Neuronal stem cell (in vitro differentiated cells): ENCODE measurements at regions not wholly inside any gene's neighbourhood (a gene's known extent, or its start where the extent isn't known, plus 50 kb on each side); places are given as distances from the start of the nearest gene placed in this dataset.

Source experiments
- DNase-seq: peaks from one replicate; pipeline ENCODE4 v3.0.0-alpha.2; 2013; ENCODE audit warnings: low spot score
- H2AFZ ChIP-seq: one replicate; pipeline ENCODE4 v1.6.1; 2013; ENCODE audit warnings: mild to moderate bottlenecking, low read length, inconsistent platforms
- H2AK5ac ChIP-seq: 2 replicates; pipeline ENCODE4 v1.6.1; 2013; ENCODE audit warnings: low read depth, mild to moderate bottlenecking, inconsistent platforms, low read length, moderate library complexity, mixed read lengths
- H2BK120ac ChIP-seq: 2 replicates; pipeline ENCODE4 v1.6.1; 2013; ENCODE audit warnings: low read depth, mild to moderate bottlenecking, inconsistent platforms, low read length, moderate library complexity, mixed read lengths
- H2BK12ac ChIP-seq: one replicate; pipeline ENCODE4 v1.6.1; 2013; ENCODE audit warnings: low read length, inconsistent platforms
- H2BK15ac ChIP-seq: 2 replicates; pipeline ENCODE4 v1.6.1; 2013; ENCODE audit warnings: mild to moderate bottlenecking, low read length, inconsistent platforms, mixed read lengths
- H2BK5ac ChIP-seq: one replicate; pipeline ENCODE4 v1.6.1; 2013; ENCODE audit warnings: inconsistent platforms, mild to moderate bottlenecking, low read length, moderate library complexity
- H3K14ac ChIP-seq: one replicate; pipeline ENCODE4 v1.6.1; 2013; ENCODE audit warnings: low read length, inconsistent platforms
- H3K18ac ChIP-seq: 2 replicates; pipeline ENCODE4 v1.6.1; 2013; ENCODE audit warnings: low read length, inconsistent platforms
- H3K23ac ChIP-seq: 2 replicates; pipeline ENCODE4 v1.6.1; 2013; ENCODE audit warnings: low read depth, mild to moderate bottlenecking, mixed read lengths, low read length, inconsistent platforms; ENCODE audit not compliant: poor library complexity
- H3K27ac ChIP-seq: replicated peaks from 3 replicates; pipeline ENCODE4 v1.5.1; 2013; ENCODE audit warnings: low read length, inconsistent platforms
- H3K27me3 ChIP-seq, 3 experiments: 2 replicates each; pipeline ENCODE4 v1.6.1; 2013; ENCODE audit warnings: low read length in 3 of 3, mild to moderate bottlenecking in 2 of 3, inconsistent platforms in 1 of 3, low read depth in 1 of 3, mixed read lengths in 1 of 3, moderate library complexity in 1 of 3; ENCODE audit not compliant: control insufficient read depth in 3 of 3, insufficient read depth in 3 of 3
- H3K36me3 ChIP-seq, 2 donors: replicated peaks in 1 of 2; 2 replicates each; pipeline ENCODE4 v1.6.1; 2013; ENCODE audit warnings: low read length in 2 of 2; ENCODE audit not compliant: control insufficient read depth in 2 of 2, insufficient read depth in 2 of 2
- H3K4ac ChIP-seq: 2 replicates; pipeline ENCODE4 v1.6.1; 2013; ENCODE audit warnings: inconsistent platforms, mild to moderate bottlenecking, low read length, moderate library complexity
- H3K4me1 ChIP-seq, 2 donors: 1 replicate in 1 of 2; 2 replicates in 1 of 2; pipeline ENCODE4 v1.6.1; 2013; ENCODE audit warnings: low read length in 2 of 2, low read depth in 1 of 2; ENCODE audit not compliant: control insufficient read depth in 2 of 2, insufficient read depth in 1 of 2
- H3K4me2 ChIP-seq: one replicate; pipeline ENCODE4 v1.6.1; 2013; ENCODE audit warnings: mild to moderate bottlenecking, low read length, inconsistent platforms; ENCODE audit not compliant: insufficient read depth, poor library complexity, severe bottlenecking
- H3K4me3 ChIP-seq, 2 donors: 2 replicates each; pipeline ENCODE4 v1.5.1; 2013; ENCODE audit warnings: low read length in 2 of 2, mild to moderate bottlenecking in 2 of 2, inconsistent platforms in 1 of 2, moderate library complexity in 1 of 2
- H3K79me1 ChIP-seq: one replicate; pipeline ENCODE4 v1.6.1; 2013; ENCODE audit warnings: low read depth, mild to moderate bottlenecking, inconsistent platforms, low read length, moderate library complexity
- H3K9ac ChIP-seq: one replicate; pipeline ENCODE4 v1.6.1; 2013; ENCODE audit warnings: mild to moderate bottlenecking, low read depth, low read length, inconsistent platforms; ENCODE audit not compliant: poor library complexity
- H3K9me3 ChIP-seq, 2 donors: replicated peaks in 1 of 2; 2 replicates each; pipeline versions ENCODE3 to v1.6.1; 2013; ENCODE audit warnings: low read length in 2 of 2, mild to moderate bottlenecking in 2 of 2, inconsistent platforms in 1 of 2, low read depth in 1 of 2, mixed read lengths in 1 of 2, moderate library complexity in 1 of 2; ENCODE audit not compliant: control insufficient read depth in 2 of 2, insufficient read depth in 1 of 2
- H4K8ac ChIP-seq: one replicate; pipeline ENCODE4 v1.6.1; 2013; ENCODE audit warnings: low read depth, mild to moderate bottlenecking, inconsistent platforms, low read length, moderate library complexity
- H4K91ac ChIP-seq: one replicate; pipeline ENCODE4 v1.6.1; 2013; ENCODE audit warnings: low read length, low read depth, mild to moderate bottlenecking, inconsistent platforms; ENCODE audit not compliant: poor library complexity
- WGBS, 2 donors: extraction: QIAGEN DNeasy Blood & Tissue Kit; methylation state at CpG; one replicate each; pipeline ENCODE4 v1.1.7; 2013; ENCODE audit warnings: missing lambda C conversion rate in 2 of 2, mixed read lengths in 1 of 2; ENCODE audit not compliant: insufficient read length in 2 of 2, insufficient replicate concordance in 1 of 2; ENCODE audit errors: extremely low coverage in 2 of 2; 5-methylcytosine and 5-hydroxymethylcytosine counted together

- Histone ChIP-seq H3K27me3 (peaks cover 0 to 58% (median 0%) of the 10 kb centered on the region in 3 experiments), H4K91ac (no peak overlapping the region), H3K79me1 (no peaks in the 10 kb centered on the region), H2BK5ac (no peak overlapping the region), H4K8ac (no peak overlapping the region), H3K18ac (no peak overlapping the region), H2BK120ac (no peak overlapping the region), H2BK12ac (no peak overlapping the region), H3K27ac (no peak overlapping the region), H2BK15ac (no peak overlapping the region), H3K4me3 (no peak overlapping the region), H3K4ac (no peak overlapping the region), H2AFZ (no peak overlapping the region), H3K9ac (no peak overlapping the region), H3K9me3 (peaks cover 0 to 66% of the 10 kb centered on the region in 2 donors), H3K4me2 (no peak overlapping the region), H3K14ac (no peak overlapping the region), H2AK5ac (no peak overlapping the region), H3K23ac (no peak overlapping the region), H3K4me1 (no peaks in the 10 kb centered on the region), H3K36me3 (no peaks in the 10 kb centered on the region)
- DNase-seq, result no peak
- WGBS, 2 donors, result no CpG with 5 or more reads among the region's 11 CpGs
Measured at GRCh38 chr14:105849933-105850626, 323.7 kb downstream of the TMEM121 start.

- no peak overlapping the region for H2BK120ac ChIP-seq
- H3K36me3 ChIP-seq, result no peaks in the 10 kb centered on the region
- H3K9ac ChIP-seq, result no peak overlapping the region
- no peak overlapping the region for H2AK5ac ChIP-seq
- H3K14ac ChIP-seq, result no peak overlapping the region
- H2AFZ ChIP-seq, result no peak overlapping the region
- no peak overlapping the region for H3K23ac ChIP-seq
- H2BK5ac ChIP-seq, result no peak overlapping the region
- no peaks in the 10 kb centered on the region for H3K79me1 ChIP-seq
- H3K4me2 ChIP-seq, result no peak overlapping the region
- H3K4me1 ChIP-seq, result no peaks in the 10 kb centered on the region
- DNase-seq, result no peak
- no peak overlapping the region for H3K4ac ChIP-seq
- peak overlapping the region; percentile 38 for H3K18ac ChIP-seq
- peak overlapping the region in 1 of 2 donors; percentile 58 for H3K4me3 ChIP-seq
- H3K27ac ChIP-seq, result no peak overlapping the region
- peaks cover 0 to 55% (median 0%) of the 10 kb centered on the region in 3 experiments for H3K27me3 ChIP-seq
- H4K91ac ChIP-seq, result no peak overlapping the region
- no peak overlapping the region for H4K8ac ChIP-seq
- H2BK12ac ChIP-seq, result no peak overlapping the region
- no CpG with 5 or more reads among the region's 27 CpGs for WGBS, 2 donors
- peaks cover 0 to 67% of the 10 kb centered on the region in 2 donors for H3K9me3 ChIP-seq
- no peak overlapping the region for H2BK15ac ChIP-seq
Measured at GRCh38 chr14:105850853-105851581, 324.6 kb downstream of the TMEM121 start.

GRCh38 chr14:105851716-105852377, 325.5 kb downstream of the TMEM121 start:
- Histone ChIP-seq H3K9me3 (peaks cover 0 to 67% of the 10 kb centered on the region in 2 donors), H3K4ac (no peak overlapping the region)
- no peak for DNase-seq

More at GRCh38 chr14:105851716-105852377, 325.5 kb downstream of the TMEM121 start:
- Histone ChIP-seq H2BK12ac (no peak overlapping the region), H3K27ac (no peak overlapping the region), H4K91ac (no peak overlapping the region), H2AK5ac (no peak overlapping the region), H2BK15ac (no peak overlapping the region), H3K14ac (no peak overlapping the region), H3K4me2 (no peak overlapping the region), H3K23ac (no peak overlapping the region), H3K27me3 (peaks cover 0 to 53% (median 0%) of the 10 kb centered on the region in 3 experiments), H3K18ac (no peak overlapping the region), H2AFZ (no peak overlapping the region), H3K4me1 (no peaks in the 10 kb centered on the region), H2BK5ac (no peak overlapping the region), H3K79me1 (no peaks in the 10 kb centered on the region), H3K4me3 (peak overlapping the region in 1 of 2 donors; percentile 50), H3K36me3 (no peaks in the 10 kb centered on the region), H2BK120ac (no peak overlapping the region), H3K9ac (no peak overlapping the region), H4K8ac (no peak overlapping the region)
- WGBS, 2 donors, result no CpG with 5 or more reads among the region's 26 CpGs
